ENCODE measurements at regions not wholly inside any gene's neighbourhood (a gene's known extent, or its start where the extent isn't known, plus 50 kb on each side); places are given as distances from the start of the nearest gene placed in this dataset.

- no peak for DNase-seq
- Histone ChIP-seq H3K27me3 (no peaks in the 10 kb centered on the region), H3K36me3 (no peaks in the 10 kb centered on the region), H3K4me1 (peaks cover 0 to 39% (median 21%) of the 10 kb centered on the region in 4 donors), H3K27ac (peak overlapping the region; percentile 24 to 43 (median 29)), H3K4me3 (no peak overlapping the region), H3K9me3 (no peaks in the 10 kb centered on the region)
- ATAC-seq: no peak
- WGBS (ENCODE audit: insufficient coverage, low coverage, low lambda C conversion rate, missing lambda C conversion rate): no CpG with 5 or more reads among the region's 1 CpG
- TF ChIP-seq CTCF (IDR thresholded peaks at IDR 0.05): no peak
- TF ChIP-seq POLR2A (IDR thresholded peaks at IDR 0.05): no peak
- intact Hi-C loops (cut with DNase I): no loop called here
These were observed 133.6 kb downstream of the SOCS6 start for GRCh38 chr18:70422391-70422965.

- intact Hi-C loops (cut with DNase I): no loop called here
- peak overlapping the region; percentile 67 to 74 (median 73) for H3K27ac ChIP-seq
- peak; percentile 81 to 85 (median 84) for DNase-seq
- WGBS (ENCODE audit: insufficient coverage, low coverage, low lambda C conversion rate, missing lambda C conversion rate): 65% methylated on average over 8 of the region's 8 CpGs
- no peaks in the 10 kb centered on the region for H3K27me3 ChIP-seq
- peak; percentile 86 to 89 (median 88) for ATAC-seq
- no peaks in the 10 kb centered on the region for H3K36me3 ChIP-seq
- no peak overlapping the region for H3K4me3 ChIP-seq
- H3K4me1 ChIP-seq: peaks cover 0 to 39% (median 21%) of the 10 kb centered on the region in 4 donors
- TF ChIP-seq CTCF (IDR thresholded peaks at IDR 0.05): no peak
- no peak for TF ChIP-seq POLR2A (IDR thresholded peaks at IDR 0.05)
- H3K9me3 ChIP-seq: no peaks in the 10 kb centered on the region
These were observed 132.9 kb downstream of the SOCS6 start for GRCh38 chr18:70421471-70422390.

- Histone ChIP-seq H3K27ac (peak overlapping the region; percentile 67 to 79 (median 73)), H3K9me3 (peaks cover 0 to 2% (median 0%) of the 10 kb centered on the region in 4 donors), H3K4me3 (no peak overlapping the region), H3K4me1 (peaks cover 0 to 39% (median 21%) of the 10 kb centered on the region in 4 donors), H3K27me3 (no peaks in the 10 kb centered on the region), H3K36me3 (no peaks in the 10 kb centered on the region)
- ATAC-seq (peak; percentile 67 to 88 (median 75)), DNase-seq (peak in 1 of 3 donors; percentile 70)
- 20% methylated on average over 4 of the region's 4 CpGs for WGBS (ENCODE audit: insufficient coverage, low coverage, low lambda C conversion rate, missing lambda C conversion rate)
- peak; percentile 60 for TF ChIP-seq POLR2A (IDR thresholded peaks at IDR 0.05)
- TF ChIP-seq CTCF (IDR thresholded peaks at IDR 0.05): no peak
- intact Hi-C loops (cut with DNase I): no loop called here
These were observed 131.5 kb downstream of the SOCS6 start for GRCh38 chr18:70420146-70420898.

- peak overlapping the region; percentile 20 to 79 (median 33) for H3K27ac ChIP-seq
- TF ChIP-seq POLR2A (IDR thresholded peaks at IDR 0.05) (no peak), CTCF (IDR thresholded peaks at IDR 0.05) (no peak)
- H3K4me1 ChIP-seq: peaks cover 0 to 39% (median 21%) of the 10 kb centered on the region in 4 donors
- intact Hi-C loops (cut with DNase I): no loop called here
- ATAC-seq: no peak
- peaks cover 0 to 3% (median 0%) of the 10 kb centered on the region in 4 donors for H3K9me3 ChIP-seq
- H3K36me3 ChIP-seq: no peaks in the 10 kb centered on the region
- WGBS (ENCODE audit: insufficient coverage, low coverage, low lambda C conversion rate, missing lambda C conversion rate): 53% methylated on average over 3 of the region's 3 CpGs
- no peaks in the 10 kb centered on the region for H3K27me3 ChIP-seq
- H3K4me3 ChIP-seq: no peak overlapping the region
- no peak for DNase-seq
These were observed 130.7 kb downstream of the SOCS6 start for GRCh38 chr18:70419526-70419925.

All from right lobe of liver (tissue), 6 donors.